ENCODE measurements at regions not wholly inside any gene's neighbourhood (a gene's known extent, or its start where the extent isn't known, plus 50 kb on each side); places are given as distances from the start of the nearest gene placed in this dataset.

- no peak for DNase-seq
These were observed 201.4 kb upstream of the PWP1 start for GRCh38 chr12:107484230-107484629.

- DNase-seq: no peak
These were observed 200.7 kb upstream of the PWP1 start for GRCh38 chr12:107484941-107485340.

- no peak for DNase-seq
These were observed 199.9 kb upstream of the PWP1 start for GRCh38 chr12:107485731-107486130.

DNA sequence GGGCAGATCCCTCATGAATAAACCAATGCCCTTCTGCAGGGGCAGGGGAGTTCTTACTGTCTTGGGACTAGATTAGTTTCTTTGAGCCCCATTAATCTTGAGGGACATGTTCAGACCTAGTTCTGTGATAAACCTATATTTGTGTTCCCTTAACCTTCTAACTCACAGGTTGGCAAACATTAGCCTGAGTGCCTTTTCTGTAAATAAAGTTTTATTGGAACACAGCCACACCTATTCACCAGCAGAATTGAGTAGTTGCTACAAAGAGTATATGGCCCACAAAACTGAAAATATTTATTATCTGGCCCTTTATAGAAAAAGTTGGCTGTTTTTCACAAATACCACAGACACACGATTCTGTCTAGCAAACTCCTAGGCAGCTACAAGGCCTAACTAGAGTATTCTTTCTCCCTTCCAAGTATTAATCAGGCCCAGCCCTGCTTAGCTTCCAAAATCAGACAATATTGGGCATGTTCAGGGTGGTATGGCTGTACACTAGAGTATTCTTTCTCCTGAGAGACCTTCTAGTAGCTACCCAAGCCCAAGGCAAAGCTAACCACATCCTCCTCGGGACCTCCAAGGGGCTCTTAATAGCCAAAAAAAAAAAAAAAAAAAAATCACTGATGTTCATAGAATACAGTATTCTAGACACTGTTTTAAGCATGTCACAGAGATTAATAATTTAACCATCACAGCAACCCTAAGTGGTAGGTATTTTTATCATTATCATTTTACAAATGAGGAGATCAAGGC lies 199.3 kb upstream of the PWP1 start:
- no peak for DNase-seq

DNA sequence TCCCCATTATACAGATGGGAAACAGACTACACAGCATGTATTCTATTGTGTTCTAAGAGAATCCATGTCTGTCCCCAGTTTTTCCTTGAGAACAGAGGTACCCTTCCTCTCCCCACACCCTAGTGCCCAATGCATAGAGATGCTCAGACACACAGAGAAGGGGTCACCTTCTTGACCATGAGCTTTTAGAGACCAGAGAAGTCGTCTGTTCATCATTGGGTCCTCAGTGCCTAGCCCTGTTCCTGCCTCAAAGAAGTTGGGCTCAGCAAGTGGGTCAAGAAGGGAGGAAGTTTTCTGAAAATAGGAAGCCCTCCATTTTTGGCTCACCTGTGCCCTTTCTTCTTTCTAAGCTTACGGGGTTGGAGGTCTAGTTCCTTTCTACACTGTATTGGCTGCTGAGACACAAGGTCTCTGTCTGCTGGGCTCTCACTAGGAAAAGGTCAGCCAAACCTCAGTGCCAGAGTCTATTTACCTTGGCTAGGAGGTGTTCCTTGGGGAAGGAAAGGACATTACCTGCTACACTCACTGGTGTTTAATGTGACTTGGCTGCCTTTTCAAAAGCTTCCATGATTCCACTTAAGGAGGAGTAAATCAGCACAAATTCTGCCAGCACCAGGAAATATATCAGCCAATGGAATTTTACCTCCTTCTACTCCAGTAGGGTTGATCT lies 198.5 kb upstream of the PWP1 start:
- no peak for DNase-seq

- DNase-seq: no peak
These were observed 196.9 kb upstream of the PWP1 start for GRCh38 chr12:107488666-107489065.

DNA sequence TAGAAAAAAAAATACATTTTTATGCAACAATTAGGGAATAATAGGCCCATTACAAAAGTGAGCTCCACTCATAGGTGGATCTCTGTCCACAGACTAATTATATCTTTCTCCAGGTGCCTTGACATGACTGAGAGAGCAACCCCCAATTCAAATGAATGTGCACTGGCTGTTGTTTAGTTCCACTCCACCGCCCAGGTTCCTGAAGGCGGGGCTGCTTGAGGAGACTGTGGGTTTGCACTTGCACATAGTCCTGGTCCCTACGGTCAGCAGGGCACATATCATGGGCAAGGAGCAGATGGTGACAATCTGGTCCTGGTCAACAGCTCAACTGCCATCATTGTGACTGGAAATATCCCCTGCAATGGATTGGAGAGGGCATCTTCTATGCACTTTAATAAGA lies 195.6 kb upstream of the PWP1 start:
- no peak for DNase-seq

DNA sequence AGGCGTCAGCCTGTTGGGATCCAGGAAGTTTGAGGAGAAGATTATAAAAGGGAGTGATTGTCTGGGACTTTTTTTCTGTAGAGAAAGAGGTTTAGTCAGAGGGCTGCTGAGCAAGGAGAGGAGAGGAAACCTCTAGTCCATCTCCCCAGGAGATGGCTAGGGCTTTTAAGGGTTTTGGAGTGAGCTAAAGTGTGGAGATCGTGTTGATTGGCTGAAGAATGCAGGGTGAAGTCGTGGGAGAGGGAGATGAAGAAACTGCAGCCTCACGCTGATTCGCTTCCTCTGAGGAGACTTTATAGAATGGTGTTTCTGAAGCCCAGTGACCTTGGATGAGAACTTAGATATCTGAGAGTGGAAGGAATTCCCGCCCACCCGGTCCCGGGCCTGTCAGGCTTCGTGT lies 193.7 kb upstream of the PWP1 start:
- DNase-seq: no peak

DNA sequence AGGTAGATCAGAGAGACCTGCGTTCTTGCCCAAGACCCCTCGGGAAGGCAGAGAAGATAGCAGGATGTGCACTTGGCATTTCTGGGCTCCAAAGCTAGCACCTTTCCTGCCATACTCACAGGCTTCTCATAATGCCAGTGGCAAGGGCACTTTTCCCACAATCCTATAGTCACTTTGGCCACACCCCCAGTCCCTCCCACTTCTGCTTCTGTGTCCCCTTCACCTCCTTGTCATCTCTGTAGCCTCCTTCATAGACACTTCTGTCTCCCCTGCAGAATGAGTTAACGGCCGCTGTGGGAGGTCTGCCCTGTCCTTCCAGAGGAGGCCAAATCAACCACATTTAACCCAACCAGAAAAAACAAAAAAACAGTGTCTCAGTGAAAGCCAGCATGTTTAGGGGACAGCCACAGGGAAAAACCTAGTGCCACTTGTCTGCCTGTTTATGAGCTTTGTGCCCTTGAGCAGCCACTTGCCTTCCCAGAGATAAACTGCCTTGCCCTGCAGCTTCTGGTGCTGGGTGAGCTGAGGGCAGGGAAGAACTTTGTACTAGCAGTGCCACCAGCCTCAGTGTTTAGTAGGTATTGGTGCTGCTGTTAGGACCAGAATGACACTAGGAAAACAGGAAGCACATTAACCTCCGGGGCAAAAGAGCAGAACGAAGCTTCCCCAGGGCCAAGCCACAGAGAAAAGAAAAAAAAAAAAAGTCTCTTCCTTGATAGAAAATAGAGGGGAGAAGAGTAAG lies 193.0 kb upstream of the PWP1 start:
- DNase-seq: peak; percentile 1

- DNase-seq: no peak
These were observed 192.5 kb upstream of the PWP1 start for GRCh38 chr12:107493135-107493494.

DNA sequence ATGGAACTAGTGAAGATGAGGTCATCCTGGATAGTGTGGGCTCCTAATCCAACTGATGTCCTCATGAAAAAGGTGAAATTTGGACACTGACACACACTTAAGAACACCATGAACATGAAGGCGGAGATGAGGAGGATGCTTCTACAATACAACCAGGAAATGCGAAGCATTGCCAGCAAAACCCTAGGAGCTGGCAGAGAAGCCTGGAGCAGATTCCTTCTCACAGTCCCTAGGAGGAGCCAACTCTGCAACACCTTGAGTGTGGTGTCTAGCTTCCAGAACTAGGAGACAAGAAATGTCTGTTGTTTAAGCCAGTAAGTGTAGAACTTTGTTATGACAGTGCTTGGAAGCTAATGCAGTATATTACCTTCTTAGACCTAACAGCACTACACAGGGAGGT lies 191.9 kb upstream of the PWP1 start:
- no peak for DNase-seq

DNA sequence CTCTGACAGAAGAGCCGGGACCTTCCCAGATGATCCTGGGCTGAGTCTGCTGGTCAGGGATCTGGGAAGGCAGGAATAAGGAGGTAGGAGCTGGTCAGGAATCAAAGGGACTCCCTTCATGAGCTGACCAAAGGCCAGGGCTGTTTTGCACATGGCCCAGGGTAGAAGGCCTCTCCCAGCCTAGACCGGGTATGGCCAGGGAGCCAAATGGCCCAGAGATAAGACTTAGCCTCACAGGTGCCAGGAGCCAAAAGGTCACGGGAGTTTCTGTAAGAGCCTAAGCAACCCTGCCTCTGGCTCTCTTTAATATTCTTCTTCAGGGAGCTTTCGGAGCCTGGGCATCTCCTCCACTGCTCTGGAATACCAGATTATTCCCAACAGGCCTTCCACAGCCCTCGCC lies 191.3 kb upstream of the PWP1 start:
- DNase-seq: no peak

GRCh38 chr12:107495604-107496003 lies 190.0 kb upstream of the PWP1 start:
- no peak for DNase-seq

GRCh38 chr12:107497231-107497630 lies 188.4 kb upstream of the PWP1 start:
- no peak for DNase-seq

GRCh38 chr12:107500307-107500706 lies 185.3 kb upstream of the PWP1 start:
- DNase-seq: no peak

DNA sequence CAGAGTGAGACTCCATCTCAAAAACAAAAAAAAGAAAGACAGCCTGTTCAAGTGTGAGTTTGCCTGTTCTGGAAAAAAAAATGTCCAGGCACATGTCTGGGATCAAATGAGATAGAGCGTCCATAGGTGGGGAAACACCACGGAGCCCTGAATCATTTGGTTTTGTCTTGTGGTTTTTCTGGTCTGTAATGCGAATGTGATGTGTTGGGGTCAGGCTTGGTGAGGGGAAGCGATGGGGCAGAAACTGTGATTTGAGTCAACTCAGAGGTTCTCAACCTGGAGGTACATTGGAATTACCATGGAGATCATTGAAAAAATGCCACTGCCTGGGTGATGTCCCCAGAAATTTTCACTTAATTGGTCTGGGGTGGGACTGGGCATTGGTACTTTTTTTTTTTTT lies 183.9 kb upstream of the PWP1 start:
- DNase-seq: no peak

DNA sequence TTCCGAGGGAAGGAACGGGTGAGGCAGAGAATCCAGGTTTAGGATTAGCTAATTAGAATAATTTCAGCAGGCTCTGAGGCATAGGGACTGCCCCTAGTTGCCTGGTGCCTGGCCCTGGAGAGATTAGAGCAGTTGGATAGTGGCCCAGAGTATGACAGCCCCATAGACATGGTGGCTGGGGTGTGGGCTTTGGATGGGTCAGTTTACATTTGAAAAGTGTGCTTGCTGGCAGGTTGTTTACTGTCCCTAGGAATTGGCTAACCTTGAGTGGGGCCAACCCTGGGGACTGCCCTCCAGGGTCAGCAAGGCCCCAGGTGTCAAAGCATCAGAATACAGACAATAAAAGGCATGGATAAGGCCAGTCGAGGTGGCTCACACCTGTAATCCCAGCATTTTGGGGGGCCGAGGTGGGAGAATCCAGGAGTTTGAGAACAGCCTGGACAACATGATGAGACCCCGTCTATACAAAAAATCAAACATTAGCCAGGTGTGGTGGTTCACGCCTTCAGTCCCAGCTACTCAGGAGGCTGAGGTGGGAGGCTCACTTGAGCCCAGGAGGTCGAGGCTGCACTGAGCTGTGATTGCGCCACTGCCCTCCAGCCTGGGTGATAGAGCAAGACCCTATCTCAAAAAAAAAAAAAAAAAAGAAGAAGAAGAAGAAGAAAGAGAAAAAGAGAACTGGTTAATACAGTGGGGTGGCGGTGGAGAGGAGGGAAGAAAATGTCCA lies 182.3 kb upstream of the PWP1 start:
- DNase-seq: no peak

DNA sequence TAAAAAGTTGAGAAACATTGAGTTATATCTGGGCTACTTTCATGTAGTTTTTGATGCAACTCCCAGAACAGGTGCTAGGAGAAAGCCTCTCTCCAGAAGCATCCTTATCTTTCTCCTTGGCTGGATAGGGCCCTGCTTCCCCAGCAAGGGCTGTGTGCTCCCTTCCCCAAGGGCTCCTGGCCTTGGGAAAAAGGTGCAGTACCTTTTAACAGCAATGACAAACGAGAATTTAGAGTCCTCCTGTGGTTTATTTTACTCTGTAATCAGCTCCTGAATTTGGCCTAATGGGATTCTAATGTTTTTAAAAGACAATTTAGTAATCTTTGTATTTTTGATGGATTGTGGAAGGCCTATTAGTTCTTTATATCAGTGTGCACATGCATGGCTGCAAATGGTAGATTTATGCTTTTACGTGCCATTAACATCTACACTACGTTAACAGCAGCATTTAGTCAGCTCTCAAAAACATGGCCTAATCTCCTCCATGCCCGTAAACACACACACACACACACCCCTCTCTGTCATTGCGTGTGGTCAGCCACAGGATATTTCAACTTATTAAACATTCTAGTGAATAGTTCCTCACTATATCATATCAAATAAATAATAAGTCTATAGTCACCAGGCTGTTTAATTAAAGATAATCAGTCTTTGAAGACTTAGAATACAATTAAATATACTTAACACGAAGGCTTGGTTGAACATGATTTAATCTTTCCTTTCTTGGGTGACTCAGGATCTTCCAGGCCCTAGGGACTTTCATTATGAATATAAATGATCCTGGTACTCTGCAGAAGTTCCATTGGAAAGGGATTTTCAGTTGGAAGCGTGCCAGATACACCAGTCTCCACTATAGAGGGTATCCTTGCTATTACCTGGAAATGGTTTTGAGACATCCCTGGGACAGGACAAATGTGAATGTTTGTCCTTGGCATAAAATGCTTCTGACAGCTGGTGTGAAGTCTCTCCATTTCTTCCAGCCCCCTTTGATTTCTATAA lies 181.4 kb upstream of the PWP1 start:
- DNase-seq: no peak

- no peak for DNase-seq
These were observed 176.2 kb upstream of the PWP1 start for GRCh38 chr12:107509421-107509820.

DNA sequence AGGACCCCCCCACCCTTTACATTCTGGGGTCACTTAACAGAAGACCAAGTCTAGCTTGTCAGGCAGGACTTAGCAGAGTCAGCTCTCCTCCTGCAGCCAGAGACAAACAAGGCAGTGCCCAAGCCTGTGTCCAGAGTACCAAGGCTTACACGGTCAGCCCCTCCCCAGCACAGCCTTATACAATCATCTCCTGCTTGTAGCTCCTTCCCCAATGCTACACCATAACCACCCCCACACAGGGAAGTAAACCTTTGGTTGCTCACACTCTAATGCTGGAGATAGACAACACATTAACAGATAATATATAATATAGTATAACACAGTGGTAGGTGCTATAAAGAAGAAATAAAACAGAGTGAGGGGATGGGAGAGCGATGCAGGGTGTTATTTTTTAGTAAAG lies 175.4 kb upstream of the PWP1 start:
- DNase-seq: no peak

- DNase-seq: no peak
These were observed 174.3 kb upstream of the PWP1 start for GRCh38 chr12:107511292-107511691.

- no peak for DNase-seq
These were observed 173.2 kb upstream of the PWP1 start for GRCh38 chr12:107512391-107512790.

Data from OCI-M1 (cell line).